ENCODE measurements at regions not wholly inside any gene's neighbourhood (a gene's known extent, or its start where the extent isn't known, plus 50 kb on each side); places are given as distances from the start of the nearest gene placed in this dataset.
"Not testable (repeated sequence)": the region's sequence is repeated elsewhere in the genome, so short reads cannot be mapped to it uniquely, and the experiment has no call there.

DNA sequence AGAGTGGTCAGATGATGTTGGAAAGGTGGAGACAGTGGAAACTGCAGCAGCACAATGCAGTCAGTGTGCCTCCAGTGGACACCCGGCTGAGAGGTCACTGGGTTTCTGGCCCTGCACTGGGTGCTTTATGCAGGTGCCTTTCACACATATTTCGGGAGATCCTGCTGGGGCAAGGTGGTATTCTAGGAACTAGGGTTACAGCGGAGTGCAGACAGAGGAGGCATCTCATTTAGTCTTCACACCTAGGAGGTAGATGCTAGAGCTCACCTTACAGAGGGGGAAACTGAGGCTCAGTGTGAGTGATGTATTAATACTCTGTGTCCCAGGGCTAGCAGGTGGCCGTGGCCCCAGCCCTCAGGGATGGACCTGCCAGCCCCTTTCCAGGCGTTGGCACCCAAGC lies 103.9 kb upstream of the KCTD7 start:
- no peaks in the 10 kb centered on the region for H3K9me3 ChIP-seq (ENCODE audit: control insufficient read depth, low read depth, low read length)
- H3K4me3 ChIP-seq (ENCODE audit: low read length) = no peak overlapping the region
- no peaks in the 10 kb centered on the region for H3K4me1 ChIP-seq (ENCODE audit: control insufficient read depth, low read depth, low read length)
- peaks cover 5% of the 10 kb centered on the region for H3K27me3 ChIP-seq (ENCODE audit: control insufficient read depth, insufficient read depth, low read length)
- H3K9ac ChIP-seq (ENCODE audit: low read length) = no peak overlapping the region
- no peaks in the 10 kb centered on the region for H3K36me3 ChIP-seq (ENCODE audit: control insufficient read depth, low read depth, low read length)
- no peak overlapping the region for H3K27ac ChIP-seq (ENCODE audit: low read length)

DNA sequence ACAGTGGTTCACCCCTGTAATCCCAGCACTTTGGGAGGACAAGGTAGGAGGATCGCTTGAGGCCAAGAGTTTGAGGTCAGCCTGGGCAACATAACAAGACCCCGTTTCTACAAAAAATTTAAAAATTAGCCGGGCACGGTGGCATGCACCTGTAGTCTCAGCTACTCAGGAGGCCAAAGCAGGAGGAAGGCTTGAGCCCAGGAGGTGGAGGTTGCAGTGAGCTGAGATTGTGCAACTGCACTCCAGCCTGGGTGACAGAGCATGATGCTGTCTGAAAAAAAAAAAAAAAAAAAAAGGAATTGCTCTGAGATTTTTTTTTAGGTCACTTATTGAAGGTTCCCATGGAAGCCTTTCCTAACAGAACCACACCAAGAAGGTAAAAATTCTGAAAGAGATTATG lies 101.9 kb upstream of the KCTD7 start:
- not testable (repeated sequence) for H3K4me3 ChIP-seq (ENCODE audit: low read length); H3K4me1 ChIP-seq (ENCODE audit: control insufficient read depth, low read depth, low read length); H3K36me3 ChIP-seq (ENCODE audit: control insufficient read depth, low read depth, low read length); H3K9me3 ChIP-seq (ENCODE audit: control insufficient read depth, low read depth, low read length); H3K9ac ChIP-seq (ENCODE audit: low read length); H3K27me3 ChIP-seq (ENCODE audit: control insufficient read depth, insufficient read depth, low read length); H3K27ac ChIP-seq (ENCODE audit: low read length)

DNA sequence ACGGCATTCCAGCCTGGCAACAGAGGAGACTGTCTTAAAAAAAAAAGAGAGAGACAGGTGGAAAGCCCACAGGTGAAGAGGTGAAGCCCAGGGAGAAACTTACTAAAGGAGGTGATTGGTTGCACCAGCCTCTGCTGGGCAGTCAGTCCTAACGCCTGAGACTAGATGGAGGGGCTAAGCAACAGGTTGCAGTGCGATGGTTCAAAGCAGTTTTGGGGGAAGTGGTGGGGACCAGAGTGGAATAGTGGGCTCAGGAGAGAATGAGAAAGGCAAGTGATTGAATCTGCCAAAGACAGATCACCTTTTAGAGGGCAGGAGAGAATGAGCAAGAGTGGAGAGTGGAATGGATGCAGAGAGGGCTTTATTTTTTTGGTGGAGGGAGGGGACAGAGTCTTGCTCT lies 100.0 kb upstream of the KCTD7 start:
- Histone ChIP-seq H3K4me3 (ENCODE audit: low read length) (no peak overlapping the region), H3K9ac (ENCODE audit: low read length) (no peak overlapping the region), H3K27ac (ENCODE audit: low read length) (no peak overlapping the region), H3K36me3 (ENCODE audit: control insufficient read depth, low read depth, low read length) (no peaks in the 10 kb centered on the region), H3K9me3 (ENCODE audit: control insufficient read depth, low read depth, low read length) (no peaks in the 10 kb centered on the region), H3K4me1 (ENCODE audit: control insufficient read depth, low read depth, low read length) (no peaks in the 10 kb centered on the region), H3K27me3 (ENCODE audit: control insufficient read depth, insufficient read depth, low read length) (no peaks in the 10 kb centered on the region)

DNA sequence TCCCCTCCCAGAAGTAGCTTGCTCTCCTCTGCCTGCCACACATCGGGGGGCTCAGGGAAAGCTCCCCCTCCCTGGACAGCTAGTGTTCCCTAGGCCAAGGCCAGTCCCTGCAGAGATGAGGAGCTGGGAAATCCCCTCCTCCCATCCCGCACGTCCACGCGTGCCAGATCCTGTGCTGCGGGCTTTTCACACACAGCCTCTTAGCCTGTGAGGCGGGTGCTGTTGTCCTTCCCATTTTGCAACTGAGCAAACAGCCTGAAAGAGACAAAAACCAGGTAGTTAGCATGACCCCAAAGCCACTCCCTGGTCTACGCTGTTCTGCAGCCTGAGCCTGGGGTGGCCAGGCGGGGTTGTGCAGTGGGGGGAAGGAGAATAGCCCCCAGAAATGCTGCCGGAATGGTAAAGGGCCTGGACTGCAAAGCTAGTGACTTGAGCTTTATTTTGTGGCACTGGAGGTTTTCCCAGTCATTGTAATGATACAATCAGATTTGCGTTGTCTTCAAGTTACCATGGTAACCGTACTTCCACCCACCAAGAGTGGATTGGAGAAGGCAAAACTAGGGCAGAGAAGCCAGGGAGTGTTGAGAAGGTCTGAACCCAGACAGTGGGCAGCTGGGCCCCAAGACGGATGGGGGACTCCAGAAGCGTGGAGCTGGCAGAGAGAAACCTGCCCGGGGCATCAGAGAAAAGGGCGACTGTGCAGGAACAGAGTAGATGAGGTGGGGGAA lies 98.6 kb upstream of the KCTD7 start:
- no peaks in the 10 kb centered on the region for H3K36me3 ChIP-seq (ENCODE audit: control insufficient read depth, low read depth, low read length)
- no peaks in the 10 kb centered on the region for H3K4me1 ChIP-seq (ENCODE audit: control insufficient read depth, low read depth, low read length)
- no peaks in the 10 kb centered on the region for H3K9me3 ChIP-seq (ENCODE audit: control insufficient read depth, low read depth, low read length)
- no peaks in the 10 kb centered on the region for H3K27me3 ChIP-seq (ENCODE audit: control insufficient read depth, insufficient read depth, low read length)
- H3K9ac ChIP-seq (ENCODE audit: low read length) = no peak overlapping the region
- H3K4me3 ChIP-seq (ENCODE audit: low read length) = no peak overlapping the region
- no peak overlapping the region for H3K27ac ChIP-seq (ENCODE audit: low read length)

DNA sequence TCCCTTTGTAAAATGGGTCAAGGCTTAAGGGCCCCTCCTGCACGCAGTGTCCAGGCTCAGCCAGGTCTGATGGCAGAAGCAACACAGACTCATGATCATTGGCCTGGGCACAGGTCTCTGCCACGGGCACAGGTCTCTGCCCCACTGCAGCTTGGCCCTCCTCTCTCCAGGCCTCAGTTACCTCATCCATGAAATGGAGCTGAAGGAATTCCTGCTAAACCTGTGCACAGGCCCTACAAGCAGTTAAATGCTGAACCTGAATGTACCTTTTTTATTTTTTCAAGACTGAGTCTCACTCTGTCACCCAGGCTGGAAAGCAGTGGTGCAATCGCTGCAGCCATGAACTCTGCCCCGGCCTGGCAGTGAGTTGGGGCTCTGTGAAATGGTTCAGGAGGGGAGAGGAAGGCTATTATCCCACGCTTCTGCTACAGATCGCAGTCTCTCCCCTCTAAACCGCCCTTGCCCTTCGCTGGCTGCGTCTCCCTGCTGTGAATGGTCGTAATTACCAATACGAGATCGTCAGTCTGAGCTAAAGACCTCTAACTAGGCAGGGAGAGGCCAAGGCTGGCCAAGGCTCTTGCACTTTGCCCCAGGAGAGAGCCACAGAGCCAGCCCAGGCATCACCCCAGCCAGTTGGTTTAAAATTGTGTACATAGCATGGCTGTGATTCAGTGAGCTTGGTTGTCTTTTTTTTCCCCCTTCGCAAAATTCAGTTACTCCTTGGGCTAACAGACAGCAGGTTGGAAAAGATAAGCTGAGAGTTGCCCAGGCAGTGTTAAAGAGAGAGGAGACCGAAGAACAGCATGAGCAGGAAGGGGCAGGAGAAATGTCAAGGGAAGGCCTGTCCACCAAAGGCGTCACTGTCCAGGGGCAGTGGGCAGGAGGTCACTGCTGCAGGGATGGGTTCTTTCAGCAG lies 93.0 kb upstream of the KCTD7 start:
- H3K4me1 ChIP-seq (ENCODE audit: control insufficient read depth, low read depth, low read length) = no peaks in the 10 kb centered on the region
- no peaks in the 10 kb centered on the region for H3K36me3 ChIP-seq (ENCODE audit: control insufficient read depth, low read depth, low read length)
- H3K27ac ChIP-seq (ENCODE audit: low read length) = no peak overlapping the region
- H3K4me3 ChIP-seq (ENCODE audit: low read length) = no peak overlapping the region
- H3K9me3 ChIP-seq (ENCODE audit: control insufficient read depth, low read depth, low read length) = no peaks in the 10 kb centered on the region
- no peaks in the 10 kb centered on the region for H3K27me3 ChIP-seq (ENCODE audit: control insufficient read depth, insufficient read depth, low read length)
- no peak overlapping the region for H3K9ac ChIP-seq (ENCODE audit: low read length)

DNA sequence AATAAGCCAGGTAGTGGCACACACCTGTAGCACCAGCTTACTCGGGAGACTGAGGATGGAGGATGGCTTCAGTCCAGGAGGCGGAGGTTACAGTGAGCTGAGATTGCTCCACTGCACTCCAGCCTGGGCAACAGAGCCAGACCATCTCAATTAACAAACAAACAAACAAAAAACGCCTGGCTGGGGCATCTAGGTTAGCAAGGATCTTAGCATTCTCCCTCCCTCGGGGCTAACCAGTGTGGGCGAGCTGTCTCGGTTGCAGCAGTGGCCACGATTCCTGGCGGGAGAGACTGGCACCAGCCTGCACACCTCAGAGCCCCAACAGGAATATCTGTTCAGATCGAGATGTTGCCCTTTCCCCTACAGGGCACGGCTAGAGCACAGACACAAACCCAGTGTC lies 91.3 kb upstream of the KCTD7 start:
- Histone ChIP-seq H3K36me3 (ENCODE audit: control insufficient read depth, low read depth, low read length) (peaks cover 5% of the 10 kb centered on the region), H3K27ac (ENCODE audit: low read length) (no peak overlapping the region), H3K9ac (ENCODE audit: low read length) (no peak overlapping the region), H3K4me3 (ENCODE audit: low read length) (no peak overlapping the region), H3K9me3 (ENCODE audit: control insufficient read depth, low read depth, low read length) (no peaks in the 10 kb centered on the region), H3K4me1 (ENCODE audit: control insufficient read depth, low read depth, low read length) (no peaks in the 10 kb centered on the region), H3K27me3 (ENCODE audit: control insufficient read depth, insufficient read depth, low read length) (no peaks in the 10 kb centered on the region)

DNA sequence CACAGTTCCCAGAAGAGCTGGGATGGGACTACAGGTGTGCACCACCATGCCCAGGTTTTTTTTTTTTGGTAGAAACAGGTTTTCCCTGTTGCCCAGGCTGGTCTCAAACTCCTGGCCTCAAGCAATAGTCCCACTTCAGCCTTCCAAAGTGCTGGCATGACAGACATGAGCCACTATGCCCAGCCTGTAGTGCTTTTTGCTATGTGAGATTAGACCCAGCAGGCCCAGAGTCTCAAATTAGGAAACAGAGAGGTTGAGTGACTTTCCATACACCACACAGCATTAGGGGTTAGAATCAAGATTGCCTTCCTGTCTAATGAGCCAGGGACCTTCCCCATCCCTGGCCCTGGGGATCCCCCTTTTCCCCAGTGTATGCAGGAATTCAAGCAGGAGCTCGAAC lies 90.8 kb upstream of the KCTD7 start:
- no peak overlapping the region for H3K4me3 ChIP-seq (ENCODE audit: low read length)
- no peak overlapping the region for H3K9ac ChIP-seq (ENCODE audit: low read length)
- H3K4me1 ChIP-seq (ENCODE audit: control insufficient read depth, low read depth, low read length) = no peaks in the 10 kb centered on the region
- H3K27ac ChIP-seq (ENCODE audit: low read length) = no peak overlapping the region
- H3K9me3 ChIP-seq (ENCODE audit: control insufficient read depth, low read depth, low read length) = no peaks in the 10 kb centered on the region
- peaks cover 5% of the 10 kb centered on the region for H3K36me3 ChIP-seq (ENCODE audit: control insufficient read depth, low read depth, low read length)
- H3K27me3 ChIP-seq (ENCODE audit: control insufficient read depth, insufficient read depth, low read length) = no peaks in the 10 kb centered on the region

DNA sequence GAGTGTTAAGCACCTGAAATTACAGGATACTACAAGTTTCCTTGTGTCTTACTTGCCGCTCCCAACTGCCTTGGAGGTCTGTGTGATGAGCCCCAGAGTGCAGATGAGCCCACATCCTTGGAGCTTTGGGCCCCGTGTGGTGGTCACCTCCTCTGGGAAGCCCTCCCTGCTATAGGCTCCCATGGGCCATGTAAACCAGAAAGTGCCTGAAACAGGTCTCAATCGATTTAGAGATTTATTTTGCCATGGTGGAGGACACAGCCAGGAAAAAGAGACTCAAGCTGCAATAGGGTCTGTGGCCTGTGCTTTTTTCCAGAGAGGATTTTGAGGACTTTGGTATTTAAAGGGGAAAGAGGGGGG lies 89.4 kb upstream of the KCTD7 start:
- Histone ChIP-seq H3K9me3 (ENCODE audit: control insufficient read depth, low read depth, low read length) (no peaks in the 10 kb centered on the region), H3K4me3 (ENCODE audit: low read length) (no peak overlapping the region), H3K4me1 (ENCODE audit: control insufficient read depth, low read depth, low read length) (no peaks in the 10 kb centered on the region), H3K9ac (ENCODE audit: low read length) (no peak overlapping the region), H3K27ac (ENCODE audit: low read length) (no peak overlapping the region), H3K27me3 (ENCODE audit: control insufficient read depth, insufficient read depth, low read length) (no peaks in the 10 kb centered on the region), H3K36me3 (ENCODE audit: control insufficient read depth, low read depth, low read length) (peaks cover 8% of the 10 kb centered on the region)

DNA sequence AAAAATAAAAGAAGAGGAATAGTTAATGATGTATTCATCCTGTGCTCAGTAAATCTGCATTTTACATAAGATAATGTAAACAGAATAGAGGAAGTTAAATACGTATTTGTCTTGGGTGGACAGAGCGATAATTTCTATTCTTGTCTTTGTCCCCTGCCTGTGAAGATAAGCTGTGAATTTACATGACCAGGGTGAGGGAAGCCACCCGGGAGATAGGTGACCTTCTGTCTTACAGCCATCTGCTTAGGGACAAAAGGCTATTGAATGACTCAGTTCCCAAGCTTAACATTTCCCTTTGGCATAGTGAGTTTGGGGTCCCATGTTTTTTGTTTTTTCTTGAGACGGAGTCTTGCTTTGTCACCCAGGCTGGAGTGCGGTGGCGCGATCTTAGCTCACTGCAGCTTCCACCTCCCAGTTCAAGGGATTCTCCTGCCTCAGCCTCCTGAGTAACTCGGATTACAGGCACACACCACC lies 88.7 kb upstream of the KCTD7 start:
- H3K36me3 ChIP-seq (ENCODE audit: control insufficient read depth, low read depth, low read length) = peaks cover 8% of the 10 kb centered on the region
- H3K9me3 ChIP-seq (ENCODE audit: control insufficient read depth, low read depth, low read length) = no peaks in the 10 kb centered on the region
- H3K27ac ChIP-seq (ENCODE audit: low read length) = no peak overlapping the region
- no peak overlapping the region for H3K4me3 ChIP-seq (ENCODE audit: low read length)
- H3K27me3 ChIP-seq (ENCODE audit: control insufficient read depth, insufficient read depth, low read length) = no peaks in the 10 kb centered on the region
- no peaks in the 10 kb centered on the region for H3K4me1 ChIP-seq (ENCODE audit: control insufficient read depth, low read depth, low read length)
- H3K9ac ChIP-seq (ENCODE audit: low read length) = no peak overlapping the region

DNA sequence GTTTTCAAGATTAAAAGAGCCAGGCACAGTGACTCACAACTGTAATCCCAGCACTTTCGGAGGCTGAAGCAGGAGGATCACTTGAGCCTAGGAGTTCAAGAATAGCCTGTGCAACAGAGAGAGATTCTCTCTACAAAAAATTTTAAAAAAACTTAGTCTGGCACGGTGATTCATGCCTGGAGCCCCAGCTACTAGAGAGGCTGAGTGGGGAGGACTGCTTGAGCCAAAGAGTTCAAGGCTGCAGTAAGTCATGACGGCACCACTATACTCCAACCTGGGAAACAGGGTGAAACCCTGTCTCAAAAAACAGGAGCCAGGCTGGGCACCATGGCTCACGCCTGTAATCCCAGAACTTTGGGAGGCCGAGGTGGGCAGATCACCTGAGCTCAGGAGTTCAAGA lies 86.6 kb upstream of the KCTD7 start:
- peaks cover 15% of the 10 kb centered on the region for H3K36me3 ChIP-seq (ENCODE audit: control insufficient read depth, low read depth, low read length)
- H3K9me3 ChIP-seq (ENCODE audit: control insufficient read depth, low read depth, low read length) = no peaks in the 10 kb centered on the region
- H3K4me3 ChIP-seq (ENCODE audit: low read length) = no peak overlapping the region
- no peaks in the 10 kb centered on the region for H3K4me1 ChIP-seq (ENCODE audit: control insufficient read depth, low read depth, low read length)
- H3K9ac ChIP-seq (ENCODE audit: low read length) = no peak overlapping the region
- no peaks in the 10 kb centered on the region for H3K27me3 ChIP-seq (ENCODE audit: control insufficient read depth, insufficient read depth, low read length)
- no peak overlapping the region for H3K27ac ChIP-seq (ENCODE audit: low read length)

DNA sequence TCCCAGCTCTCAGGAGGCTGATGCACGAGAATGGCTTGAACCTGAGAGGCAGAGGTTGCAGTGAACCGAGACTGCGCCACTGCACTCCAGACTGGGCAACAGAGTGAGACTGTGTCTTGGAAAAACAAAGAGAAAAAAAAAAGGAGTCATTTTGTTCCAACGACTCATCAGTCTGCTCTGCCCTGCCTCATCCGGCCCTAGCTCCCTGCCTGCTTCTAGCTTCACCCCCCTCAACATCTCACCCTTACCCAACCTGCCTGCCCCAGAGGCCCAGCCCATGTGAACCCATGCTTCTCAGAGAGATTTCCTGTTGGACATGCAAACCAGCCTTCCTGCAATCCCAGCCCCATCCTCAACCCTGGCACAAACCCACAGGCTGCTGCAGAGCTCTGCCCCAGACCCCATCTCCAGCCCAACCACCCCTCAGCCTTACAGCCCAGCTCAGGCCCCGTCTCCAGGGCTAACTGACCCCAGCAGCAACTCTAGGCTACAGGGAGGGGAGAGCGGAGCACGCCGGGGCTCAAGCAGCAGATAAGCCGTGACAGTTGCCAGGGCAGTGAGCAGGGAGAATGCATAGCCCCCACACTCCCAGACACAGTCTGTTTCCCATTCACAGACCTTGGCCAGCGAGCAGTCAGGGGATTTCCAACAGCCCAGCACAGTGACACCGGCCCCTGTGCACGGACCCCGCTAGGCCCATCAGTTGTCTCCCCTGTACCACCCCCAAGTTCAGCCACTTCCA lies 86.0 kb upstream of the KCTD7 start:
- Histone ChIP-seq H3K4me3 (ENCODE audit: low read length) (no peak overlapping the region), H3K36me3 (ENCODE audit: control insufficient read depth, low read depth, low read length) (peaks cover 15% of the 10 kb centered on the region), H3K9me3 (ENCODE audit: control insufficient read depth, low read depth, low read length) (no peaks in the 10 kb centered on the region), H3K27ac (ENCODE audit: low read length) (no peak overlapping the region), H3K4me1 (ENCODE audit: control insufficient read depth, low read depth, low read length) (no peaks in the 10 kb centered on the region), H3K9ac (ENCODE audit: low read length) (no peak overlapping the region), H3K27me3 (ENCODE audit: control insufficient read depth, insufficient read depth, low read length) (no peaks in the 10 kb centered on the region)

All from iPS-18a (cell line).